H1 (cell line): ENCODE measurements at regions not wholly inside any gene's neighbourhood (a gene's known extent, or its start where the extent isn't known, plus 50 kb on each side); places are given as distances from the start of the nearest gene placed in this dataset.

Source experiments
- CTCF ChIA-PET: fragments of 300-600 bp; sonication (Branson Sonifier 250); formaldehyde crosslinking; loops from one replicate; lab custom pipeline; 2021; ENCODE audit not compliant: partially characterized antibody; lab: Charles Lee
- POLR2A ChIA-PET: fragments of 300-600 bp; sonication (Branson Sonifier 250); formaldehyde crosslinking; loops from one replicate; lab custom pipeline; 2021; ENCODE audit warnings: inconsistent platforms; ENCODE audit not compliant: partially characterized antibody; lab: Charles Lee
- DNase-seq, 2 experiments: peaks; one replicate each; pipeline versions ENCODE4 v3.0.0 to v3.0.0-alpha.2; 2010 to 2022; ENCODE audit warnings: low spot score in 2 of 2, low read depth in 1 of 2, mixed read lengths in 1 of 2
- FAIRE-seq: peaks from 2 replicates; lab custom pipeline; 2011; peaks lifted over from hg19 to GRCh38; lab: Jason Lieb, UNC
- H2AFZ ChIP-seq: 2 replicates; pipeline ENCODE4 v1.8.1; 2012; ENCODE audit warnings: low read length, inconsistent platforms
- H2AK5ac ChIP-seq: 2 replicates; pipeline ENCODE4 v1.6.1; 2013; ENCODE audit warnings: low read depth, low read length
- H2BK120ac ChIP-seq: replicated peaks from 2 replicates; pipeline ENCODE3; 2013; ENCODE audit warnings: low read depth, low read length, inconsistent platforms
- H2BK12ac ChIP-seq: 2 replicates; pipeline ENCODE4 v1.6.1; 2013; ENCODE audit warnings: low read depth, low read length
- H2BK15ac ChIP-seq: 2 replicates; pipeline ENCODE4 v1.6.1; 2013; ENCODE audit warnings: low read length
- H2BK20ac ChIP-seq: 2 replicates; pipeline ENCODE4 v1.6.1; 2013; ENCODE audit warnings: low read length
- H2BK5ac ChIP-seq: 2 replicates; pipeline ENCODE4 v1.6.1; 2013; ENCODE audit warnings: low read depth, low read length
- H3K14ac ChIP-seq: 2 replicates; pipeline ENCODE4 v1.6.1; 2013; ENCODE audit warnings: inconsistent platforms; ENCODE audit not compliant: insufficient read length
- H3K18ac ChIP-seq: 2 replicates; pipeline ENCODE4 v1.6.1; 2013; ENCODE audit warnings: low read length; ENCODE audit errors: extremely low read depth
- H3K23ac ChIP-seq: 2 replicates; pipeline ENCODE4 v1.6.1; 2013; ENCODE audit warnings: inconsistent platforms; ENCODE audit not compliant: insufficient read length
- H3K23me2 ChIP-seq: 2 replicates; pipeline ENCODE4 v1.6.1; 2013; ENCODE audit warnings: low read depth, low read length
- H3K27ac ChIP-seq: 2 replicates; pipeline ENCODE4 v1.6.1; 2011; ENCODE audit warnings: low read depth, low read length, inconsistent platforms
- H3K27me3 ChIP-seq, 4 experiments: replicated peaks in 1 of 4; 1 replicate in 1 of 4; 2 replicates in 3 of 4; pipeline versions ENCODE4 v1.6.1 to v1.8.1; 2011 to 2013; ENCODE audit warnings: low read length in 3 of 4, mild to moderate bottlenecking in 3 of 4, inconsistent platforms in 2 of 4, mixed read lengths in 2 of 4, moderate library complexity in 1 of 4; ENCODE audit not compliant: control insufficient read depth in 3 of 4, insufficient read depth in 3 of 4; ENCODE audit errors: extremely low read depth in 1 of 4
- H3K36me3 ChIP-seq, 4 experiments: 2 replicates each; pipeline versions ENCODE4 v1.6.1 to v1.8.1; 2011 to 2013; ENCODE audit warnings: mild to moderate bottlenecking in 4 of 4, low read length in 3 of 4, moderate library complexity in 2 of 4, control low read depth in 1 of 4, inconsistent platforms in 1 of 4; ENCODE audit not compliant: insufficient read depth in 4 of 4, control insufficient read depth in 2 of 4
- H3K4ac ChIP-seq: replicated peaks from 2 replicates; pipeline ENCODE3; 2013; ENCODE audit warnings: low read length, low read depth, mixed read lengths, inconsistent platforms; ENCODE audit not compliant: insufficient read length
- H3K4me1 ChIP-seq, 4 experiments: replicated peaks in 1 of 4; 1 replicate in 1 of 4; 2 replicates in 3 of 4; pipeline versions ENCODE4 v1.6.1 to v1.8.1; 2011 to 2013; ENCODE audit warnings: low read length in 3 of 4, inconsistent platforms in 2 of 4, mixed read lengths in 1 of 4; ENCODE audit not compliant: insufficient read depth in 4 of 4, control insufficient read depth in 3 of 4
- H3K4me2 ChIP-seq, 2 experiments: 2 replicates each; pipeline versions ENCODE4 v1.6.1 to v1.8.1; 2011 to 2013; ENCODE audit warnings: low read depth in 2 of 2, low read length in 2 of 2, control low read depth in 1 of 2, inconsistent platforms in 1 of 2, mild to moderate bottlenecking in 1 of 2; ENCODE audit not compliant: insufficient read depth in 1 of 2
- H3K4me3 ChIP-seq, 4 experiments: fragments of 200-600, 300-600 bp in 1 of 4; sonication (generic), shearing (Covaris generic), sonication (Bioruptor Twin) in 1 of 4; 2 replicates each; pipeline versions ENCODE4 v1.5.1 to v1.8.1; 2011 to 2016; ENCODE audit warnings: low read length in 4 of 4, low read depth in 3 of 4, control low read depth in 2 of 4, inconsistent platforms in 2 of 4, mild to moderate bottlenecking in 2 of 4, mixed read lengths in 1 of 4, moderate library complexity in 1 of 4; ENCODE audit not compliant: insufficient read depth in 2 of 4; ENCODE audit errors: extremely low read depth in 1 of 4
- H3K56ac ChIP-seq: replicated peaks from 2 replicates; pipeline ENCODE3; 2013; ENCODE audit warnings: low read depth, mild to moderate bottlenecking, mixed read lengths, low read length, inconsistent platforms; ENCODE audit not compliant: insufficient read length
- H3K79me1 ChIP-seq: 2 replicates; pipeline ENCODE4 v1.6.1; 2013; ENCODE audit warnings: low read depth, low read length, control low read depth
- H3K79me2 ChIP-seq, 2 experiments: 2 replicates each; pipeline versions ENCODE4 v1.6.1 to v1.8.1; 2012 to 2013; ENCODE audit warnings: low read length in 2 of 2, mild to moderate bottlenecking in 2 of 2, inconsistent platforms in 1 of 2; ENCODE audit not compliant: insufficient read depth in 2 of 2, control insufficient read depth in 1 of 2
- H3K9ac ChIP-seq, 4 experiments: replicated peaks in 1 of 4; 1 replicate in 1 of 4; 2 replicates in 3 of 4; pipeline versions ENCODE4 v1.6.1 to v1.8.1; 2011 to 2013; ENCODE audit warnings: low read depth in 3 of 4, low read length in 3 of 4, control low read depth in 2 of 4, mild to moderate bottlenecking in 2 of 4, moderate library complexity in 2 of 4, inconsistent platforms in 1 of 4; ENCODE audit errors: extremely low read depth in 1 of 4
- H3K9me3 ChIP-seq, 2 experiments: 2 replicates each; pipeline versions ENCODE4 v1.6.1 to v1.8.1; 2012 to 2013; ENCODE audit warnings: mild to moderate bottlenecking in 2 of 2, moderate library complexity in 2 of 2, control low read depth in 1 of 2, inconsistent platforms in 1 of 2, low read depth in 1 of 2, low read length in 1 of 2, mixed read lengths in 1 of 2; ENCODE audit not compliant: insufficient read depth in 2 of 2
- H4K20me1 ChIP-seq, 2 experiments: replicated peaks in 1 of 2; 2 replicates each; pipeline versions ENCODE3 to v1.8.1; 2011 to 2013; ENCODE audit warnings: inconsistent platforms in 2 of 2, low read length in 2 of 2, mild to moderate bottlenecking in 1 of 2; ENCODE audit not compliant: insufficient read depth in 2 of 2, control insufficient read depth in 1 of 2
- H4K5ac ChIP-seq: 2 replicates; pipeline ENCODE4 v1.6.1; 2013; ENCODE audit warnings: low read length, low read depth, mixed read lengths, inconsistent platforms; ENCODE audit not compliant: insufficient read length
- H4K8ac ChIP-seq: 2 replicates; pipeline ENCODE4 v1.8.0; 2013; ENCODE audit warnings: mild to moderate bottlenecking, moderate library complexity, low read length, inconsistent platforms; ENCODE audit not compliant: insufficient read depth; ENCODE audit errors: extremely low read depth
- H4K91ac ChIP-seq: replicated peaks from 2 replicates; pipeline ENCODE3; 2013; ENCODE audit warnings: low read length, mixed read lengths, inconsistent platforms; ENCODE audit not compliant: insufficient read length
- ATF3 ChIP-seq: IDR thresholded peaks from 2 replicates; pipeline ENCODE4 v1.6.1; 2011; ENCODE audit warnings: low read depth, mild to moderate bottlenecking, low read length; ENCODE audit not compliant: insufficient read depth
- BCL11A ChIP-seq, 2 experiments: IDR thresholded peaks; one replicate each; pipeline ENCODE4 v1.6.1; 2011; ENCODE audit warnings: low read depth in 2 of 2, low read length in 2 of 2, mild to moderate bottlenecking in 2 of 2
- CHD1 ChIP-seq: IDR thresholded peaks from 2 replicates; pipeline ENCODE4 v1.6.1; 2012; ENCODE audit warnings: low read depth, low read length, improper control_type of control experiment
- EZH2 ChIP-seq: fragments of 200-600 bp; sonication (generic); IDR thresholded peaks from 2 replicates; pipeline ENCODE4 v1.7.1; 2012; ENCODE audit warnings: low read depth, mild to moderate bottlenecking, moderate library complexity, low read length, inconsistent platforms; ENCODE audit not compliant: severe bottlenecking
- FOSL1 ChIP-seq: IDR thresholded peaks from 2 replicates; pipeline ENCODE4 v1.6.1; 2011; ENCODE audit warnings: mild to moderate bottlenecking, low read depth, low read length, moderate library complexity; ENCODE audit not compliant: insufficient read depth
- GTF2F1 ChIP-seq: IDR thresholded peaks from 2 replicates; pipeline ENCODE4 v1.6.1; 2012; ENCODE audit warnings: low read depth, low read length, improper control_type of control experiment, borderline replicate concordance
- JUN ChIP-seq: IDR thresholded peaks from 2 replicates; pipeline ENCODE4 v1.6.1; 2011; ENCODE audit warnings: low read depth, mild to moderate bottlenecking, improper control_type of control experiment, low read length
- SIRT6 ChIP-seq: IDR thresholded peaks from one replicate; pipeline ENCODE4 v1.7.1; 2012; ENCODE audit warnings: low read length, inconsistent platforms
- SUZ12 ChIP-seq: fragments of 200-600 bp; sonication (generic); IDR thresholded peaks from 2 replicates; pipeline ENCODE4 v1.6.1; 2012; ENCODE audit warnings: mild to moderate bottlenecking, inconsistent platforms, low read length, moderate library complexity, mixed read lengths
- TAF1 ChIP-seq: IDR thresholded peaks from 2 replicates; pipeline ENCODE4 v1.6.1; 2011; ENCODE audit warnings: mild to moderate bottlenecking, low read depth, low read length
- TAF7 ChIP-seq: optimal IDR thresholded peaks from 2 replicates; pipeline ENCODE3; 2011; ENCODE audit warnings: low read depth, mild to moderate bottlenecking, inconsistent platforms, low read length, moderate library complexity, borderline replicate concordance
- TCF12 ChIP-seq: IDR thresholded peaks from 2 replicates; pipeline ENCODE4 v1.6.1; 2011; ENCODE audit warnings: low read depth, mild to moderate bottlenecking, low read length
- YY1 ChIP-seq: IDR thresholded peaks from 2 replicates; pipeline ENCODE4 v1.6.1; 2011; ENCODE audit warnings: low read depth, mild to moderate bottlenecking, low read length
- WGBS, 2 experiments: shearing (Covaris generic) in 1 of 2; methylation state at CpG; one replicate each; pipeline versions ENCODE4 v1.1.6 to v1.1.7; 2013 to 2015; ENCODE audit warnings: low lambda C conversion rate in 2 of 2, mixed read lengths in 2 of 2, inconsistent platforms in 1 of 2, low coverage in 1 of 2, missing lambda C conversion rate in 1 of 2; ENCODE audit not compliant: insufficient replicate concordance in 2 of 2, insufficient coverage in 1 of 2, insufficient read length in 1 of 2; ENCODE audit errors: extremely low coverage in 1 of 2, missing lambda C conversion rate in 1 of 2; 5-methylcytosine and 5-hydroxymethylcytosine counted together

GRCh38 chr16:86833136-86833535, 254.8 kb downstream of the FOXL1 start:
- H2BK5ac ChIP-seq = no peak overlapping the region
- no peaks in the 10 kb centered on the region for H3K79me2 ChIP-seq
- H3K14ac ChIP-seq = no peak overlapping the region
- no peak overlapping the region for H2BK120ac ChIP-seq
- H2BK12ac ChIP-seq = no peak overlapping the region
- no peak overlapping the region for H3K9ac ChIP-seq
- no peaks in the 10 kb centered on the region for H3K79me1 ChIP-seq
- H3K4me3 ChIP-seq = no peak overlapping the region
- FAIRE-seq = no peak
- no peaks in the 10 kb centered on the region for H3K23me2 ChIP-seq
- POLR2A ChIA-PET = no interaction called here
- H2BK15ac ChIP-seq = no peak overlapping the region
- no peak for DNase-seq
- H4K5ac ChIP-seq = no peak overlapping the region
- H3K9me3 ChIP-seq = 0 out of 4 replicates have a peak, but pooled peaks cover 0 to 2% of the 10 kb centered on the region in 2 experiments
- no peak overlapping the region for H2BK20ac ChIP-seq
- 94% methylated on average over 9 of the region's 9 CpGs; no CpG with 5 or more reads in 1 of the 2 experiments for WGBS, 2 experiments
- H4K20me1 ChIP-seq = no peaks in the 10 kb centered on the region
- H2AFZ ChIP-seq = no peak overlapping the region
- no peaks in the 10 kb centered on the region for H3K36me3 ChIP-seq
- no peaks in the 10 kb centered on the region; a peak in 1 of 7 replicates for H3K4me1 ChIP-seq
- no peak overlapping the region for H4K8ac ChIP-seq
- no peak overlapping the region for H3K18ac ChIP-seq
- H4K91ac ChIP-seq = no peak overlapping the region
- no peaks in the 10 kb centered on the region for H3K27me3 ChIP-seq
- H3K4me2 ChIP-seq = no peak overlapping the region
- no peak overlapping the region for H3K4ac ChIP-seq
- H3K56ac ChIP-seq = no peak overlapping the region
- no peak for TF ChIP-seq SIRT6
- TF ChIP-seq JUN = no peak
- TF ChIP-seq FOSL1 = no peak
- no peak for TF ChIP-seq ATF3
- no peak for TF ChIP-seq GTF2F1
- no peak for TF ChIP-seq EZH2
- TF ChIP-seq TAF7 = no peak
- TF ChIP-seq TAF1 = no peak
- no peak for TF ChIP-seq TCF12
- TF ChIP-seq BCL11A (IDR thresholded peaks at IDR 0.05; ENCODE audit: low read depth in 2 of 2, low read length in 2 of 2) = no peak
- TF ChIP-seq SUZ12 = no peak
- TF ChIP-seq CHD1 = no peak
- no peak for TF ChIP-seq YY1
- CTCF ChIA-PET = interaction anchor here (1.1 to 5.7 kb wide), 14 partner anchors 8 to 358 kb away, joined by 3 to 19 read pairs (median 4); no protein-coding TSS in a partner anchor
- H3K23ac ChIP-seq = no peak overlapping the region
- no peak overlapping the region for H3K27ac ChIP-seq
- no peak overlapping the region for H2AK5ac ChIP-seq
